Retinal pigment epithelial cell (primary cell): ENCODE measurements at regions not wholly inside any gene's neighbourhood (a gene's known extent, or its start where the extent isn't known, plus 50 kb on each side); places are given as distances from the start of the nearest gene placed in this dataset.

ENCODE experiments used
- DNase-seq: peaks from one replicate; pipeline ENCODE4 v3.0.0-alpha.2; 2010; ENCODE audit warnings: low read depth
- H3K4me3 ChIP-seq: 2 replicates; pipeline ENCODE4 v1.5.1; 2011; ENCODE audit warnings: mild to moderate bottlenecking, low read length, control low read depth, moderate library complexity
- TF ChIP-seq, protein P1 (sequence below): conservative IDR thresholded peaks from 2 replicates; pipeline ENCODE4 v1.5.1; 2011; ENCODE audit warnings: low read depth, low read length, control low read depth, inconsistent platforms

DNA sequence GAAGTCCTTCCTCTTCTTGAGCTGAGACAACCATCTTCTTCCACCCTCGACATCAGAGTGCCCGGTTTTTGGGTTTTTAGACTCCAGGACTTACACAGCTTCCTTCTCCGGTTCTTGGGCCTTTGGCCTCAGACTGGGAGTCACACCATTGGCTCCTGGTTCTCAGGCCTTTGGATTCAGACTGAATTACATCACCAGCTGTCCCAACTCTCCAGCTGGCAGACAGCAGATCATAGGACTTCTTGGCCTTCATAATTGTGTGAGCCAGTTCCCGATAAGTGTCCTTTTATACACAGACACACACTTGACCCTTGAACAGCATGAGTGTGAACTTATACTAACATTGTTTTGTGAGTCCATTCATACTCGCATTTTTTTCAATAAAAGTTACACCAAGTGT lies 166.0 kb upstream of the UBL3 start:
- DNase-seq = no peak
- H3K4me3 ChIP-seq = no peak overlapping the region
- TF ChIP-seq, protein P1, sequence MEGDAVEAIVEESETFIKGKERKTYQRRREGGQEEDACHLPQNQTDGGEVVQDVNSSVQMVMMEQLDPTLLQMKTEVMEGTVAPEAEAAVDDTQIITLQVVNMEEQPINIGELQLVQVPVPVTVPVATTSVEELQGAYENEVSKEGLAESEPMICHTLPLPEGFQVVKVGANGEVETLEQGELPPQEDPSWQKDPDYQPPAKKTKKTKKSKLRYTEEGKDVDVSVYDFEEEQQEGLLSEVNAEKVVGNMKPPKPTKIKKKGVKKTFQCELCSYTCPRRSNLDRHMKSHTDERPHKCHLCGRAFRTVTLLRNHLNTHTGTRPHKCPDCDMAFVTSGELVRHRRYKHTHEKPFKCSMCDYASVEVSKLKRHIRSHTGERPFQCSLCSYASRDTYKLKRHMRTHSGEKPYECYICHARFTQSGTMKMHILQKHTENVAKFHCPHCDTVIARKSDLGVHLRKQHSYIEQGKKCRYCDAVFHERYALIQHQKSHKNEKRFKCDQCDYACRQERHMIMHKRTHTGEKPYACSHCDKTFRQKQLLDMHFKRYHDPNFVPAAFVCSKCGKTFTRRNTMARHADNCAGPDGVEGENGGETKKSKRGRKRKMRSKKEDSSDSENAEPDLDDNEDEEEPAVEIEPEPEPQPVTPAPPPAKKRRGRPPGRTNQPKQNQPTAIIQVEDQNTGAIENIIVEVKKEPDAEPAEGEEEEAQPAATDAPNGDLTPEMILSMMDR = no peak

- no peak for DNase-seq
- no peak overlapping the region for H3K4me3 ChIP-seq
- TF ChIP-seq, protein P1 = no peak
Measured at GRCh38 chr13:30009411-30009810, 159.0 kb upstream of the UBL3 start.

DNA sequence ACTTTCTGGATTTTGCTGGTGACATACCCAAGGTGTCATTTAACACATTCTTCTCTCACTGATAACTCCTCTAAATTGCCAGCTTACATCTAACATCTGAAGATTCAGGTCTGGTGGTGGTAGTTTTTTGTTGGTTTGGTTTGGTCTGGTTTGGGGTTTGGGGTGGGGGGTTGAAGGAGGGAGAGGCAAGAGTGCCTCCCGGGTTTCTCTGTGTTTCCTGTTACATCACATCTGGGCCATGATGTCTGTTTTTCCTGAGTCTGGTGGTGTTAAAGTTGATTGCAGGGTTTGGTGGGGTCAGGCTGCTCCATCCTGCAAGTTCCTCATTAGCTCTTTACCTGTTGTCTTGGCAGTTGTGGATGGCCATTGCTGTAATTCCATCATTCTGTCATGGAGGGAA lies 155.8 kb upstream of the UBL3 start:
- H3K4me3 ChIP-seq = no peak overlapping the region
- no peak for DNase-seq
- TF ChIP-seq, protein P1 = no peak

DNA sequence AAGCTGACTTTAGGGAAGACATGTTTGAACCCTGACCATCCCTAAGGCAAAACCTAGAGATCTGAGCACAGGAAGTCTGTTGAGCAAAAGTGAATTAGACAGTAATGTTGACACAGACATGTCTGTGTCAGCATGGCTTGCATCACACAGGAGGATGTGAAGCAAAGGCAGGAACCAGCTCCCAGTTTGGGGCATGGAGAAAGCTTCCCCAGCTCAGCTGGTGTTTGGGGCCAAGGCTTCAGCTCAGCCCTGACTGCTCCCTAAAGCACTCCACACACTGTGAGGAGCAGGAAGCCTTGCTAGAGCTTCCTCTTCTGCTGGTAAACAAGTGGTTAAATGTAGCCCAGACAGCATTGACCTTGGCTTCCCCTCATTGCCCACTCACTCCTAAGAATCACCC lies 153.8 kb upstream of the UBL3 start:
- TF ChIP-seq, protein P1 = no peak

DNA sequence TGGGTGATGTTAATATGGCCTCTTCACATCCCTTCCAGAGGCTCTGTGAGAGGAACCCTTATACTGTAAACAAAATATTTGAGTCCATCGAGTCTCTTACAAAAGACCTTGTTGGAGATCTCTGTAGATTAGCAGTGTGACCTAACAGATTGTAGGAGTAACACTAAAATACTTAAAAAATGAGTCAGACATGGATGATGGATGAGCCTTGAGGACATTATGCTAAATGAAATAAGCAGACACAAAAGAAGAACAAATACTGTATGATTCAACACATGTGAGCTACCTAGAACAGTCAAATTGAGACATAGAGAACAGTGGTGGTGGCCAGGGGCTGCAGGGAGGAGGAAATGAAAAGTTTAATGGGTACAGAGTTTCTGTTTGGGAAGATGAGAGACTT lies 152.2 kb upstream of the UBL3 start:
- DNase-seq = no peak
- TF ChIP-seq, protein P1 = no peak
- no peak overlapping the region for H3K4me3 ChIP-seq

More for the DNA sequence above, 153.8 kb upstream of the UBL3 start:
- DNase-seq = no peak
- H3K4me3 ChIP-seq = no peak overlapping the region

- H3K4me3 ChIP-seq = no peak overlapping the region
- TF ChIP-seq, protein P1 = no peak
- DNase-seq = no peak
Measured at GRCh38 chr13:30000370-30000765, 150.0 kb upstream of the UBL3 start.

GRCh38 chr13:29999492-30000369 lies 149.3 kb upstream of the UBL3 start:
- no peak overlapping the region for H3K4me3 ChIP-seq
- TF ChIP-seq, protein P1 = no peak
- DNase-seq = no peak
